ENCODE measurements at regions not wholly inside any gene's neighbourhood (a gene's known extent, or its start where the extent isn't known, plus 50 kb on each side); places are given as distances from the start of the nearest gene placed in this dataset.
A peak's percentile ranks its signal among the peaks of the same experiment; 100 is the strongest.

DNA sequence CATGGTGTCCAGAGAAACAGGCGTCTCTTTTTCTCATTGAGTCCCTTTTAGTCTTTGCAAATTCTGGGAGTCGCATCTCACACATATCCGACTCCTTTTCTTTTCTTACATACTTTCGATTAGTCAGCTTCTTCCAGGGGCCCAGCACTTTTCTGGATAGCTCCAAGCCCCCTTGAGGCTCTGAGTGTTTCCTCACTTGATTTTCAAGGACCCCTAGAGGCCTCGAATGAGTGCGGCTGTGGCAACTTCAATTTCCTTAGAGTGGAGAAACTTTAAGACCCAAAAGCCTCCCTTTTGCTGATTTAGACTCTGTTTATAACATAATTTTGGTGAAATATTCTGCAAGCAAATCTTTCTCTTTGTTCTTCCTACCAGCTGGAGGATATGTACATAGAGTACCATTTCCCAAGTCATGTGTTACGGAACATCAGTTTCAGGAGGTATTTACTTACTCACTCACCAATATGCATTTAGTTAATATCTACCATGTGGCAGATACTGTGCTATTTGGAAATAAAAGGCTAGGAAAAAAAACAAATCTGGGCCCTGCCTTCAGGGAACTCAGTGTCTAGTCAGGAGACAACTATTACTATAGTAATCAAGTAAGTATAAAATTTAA is 555.2 kb downstream of the REEP3 start:
- Mint-ChIP-seq H3K36me3 (no peaks in the 10 kb centered on the region), H3K4me3 (no peak overlapping the region), H3K4me1 (no peaks in the 10 kb centered on the region), H3K9me3 (peaks cover 0 to 7% (median 0%) of the 10 kb centered on the region in 6 donors), H3K27me3 (ENCODE audit: low read depth in 3 of 3) (peaks cover 0 to 4% (median 1%) of the 10 kb centered on the region in 3 donors), H3K27ac (no peak overlapping the region)
- no peak for DNase-seq

DNA sequence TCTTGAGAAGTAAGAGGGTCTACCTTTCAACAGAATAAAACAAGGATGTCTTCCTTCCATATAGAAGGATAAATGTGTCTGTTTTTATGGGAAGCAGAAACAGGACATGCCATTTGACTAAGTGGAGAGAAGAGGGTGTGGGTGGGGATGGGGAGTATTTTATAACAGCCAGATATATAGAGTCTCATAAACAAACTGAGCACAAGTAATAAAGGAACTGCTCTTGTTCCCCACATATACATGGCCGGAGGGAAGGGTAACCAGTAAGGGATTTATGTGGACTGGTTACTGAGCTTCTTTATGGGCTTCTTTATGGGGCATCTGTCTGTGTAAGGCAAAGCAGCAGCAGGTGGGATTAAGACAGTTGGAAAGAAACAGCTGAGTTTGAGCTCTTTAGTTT is 558.1 kb downstream of the REEP3 start:
- Mint-ChIP-seq H3K27me3 (ENCODE audit: low read depth in 3 of 3) (peaks cover 0 to 4% (median 0%) of the 10 kb centered on the region in 3 donors), H3K27ac (no peak overlapping the region), H3K36me3 (no peaks in the 10 kb centered on the region), H3K4me1 (no peaks in the 10 kb centered on the region), H3K9me3 (peaks cover 0 to 2% (median 0%) of the 10 kb centered on the region in 6 donors), H3K4me3 (no peak overlapping the region)
- no peak for DNase-seq

DNA sequence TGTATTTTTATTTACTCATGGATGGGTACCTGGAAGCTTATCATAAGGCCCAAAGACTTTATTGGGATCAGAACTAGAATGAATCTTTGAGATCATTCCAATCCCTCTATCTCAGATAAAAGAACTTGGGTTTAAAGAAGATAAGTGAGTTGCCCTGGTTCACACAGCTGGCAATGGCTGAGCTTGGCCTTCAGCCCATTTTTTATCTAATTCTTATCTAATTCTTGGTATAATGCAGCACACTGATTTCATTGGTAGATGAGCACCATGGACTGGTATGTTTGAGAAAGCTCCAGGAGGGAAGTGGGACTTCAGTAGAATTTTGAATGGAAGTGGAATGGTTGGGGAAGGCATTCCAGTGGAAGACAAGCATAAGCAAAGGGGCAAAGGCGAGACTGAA is 558.9 kb downstream of the REEP3 start:
- H3K4me1 Mint-ChIP-seq = no peaks in the 10 kb centered on the region

DNA sequence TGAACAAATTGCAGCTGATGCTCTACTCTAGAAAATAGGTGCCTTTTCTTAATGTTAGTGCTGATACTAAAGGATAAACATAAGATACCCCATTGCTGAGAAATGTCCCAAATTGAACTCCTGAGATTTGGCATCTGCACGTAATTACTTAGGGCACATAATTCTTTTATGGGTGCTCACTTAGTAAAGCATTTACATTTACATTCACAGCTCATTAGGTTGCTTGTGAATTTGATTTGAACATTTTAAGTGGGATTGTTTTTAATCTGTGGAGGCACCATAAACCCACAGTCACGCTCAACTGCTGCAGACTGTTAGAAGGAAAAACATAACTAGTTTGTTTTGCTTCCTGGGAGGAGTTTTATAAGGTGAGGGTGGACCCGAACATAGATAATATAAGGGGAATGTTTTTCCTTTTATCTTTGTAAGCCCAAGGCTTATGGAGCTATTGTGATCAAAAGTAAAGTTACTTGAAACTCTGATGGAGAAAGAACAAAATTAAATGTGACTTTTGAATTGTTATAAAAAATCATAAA is 560.8 kb downstream of the REEP3 start:
- no peak overlapping the region for H3K27ac Mint-ChIP-seq
- DNase-seq = no peak
- H3K4me3 Mint-ChIP-seq = no peak overlapping the region
- H3K27me3 Mint-ChIP-seq (ENCODE audit: low read depth in 3 of 3) = peaks cover 0 to 4% (median 0%) of the 10 kb centered on the region in 3 donors
- peaks cover 0 to 2% (median 0%) of the 10 kb centered on the region in 6 donors for H3K9me3 Mint-ChIP-seq
- H3K4me1 Mint-ChIP-seq = no peaks in the 10 kb centered on the region
- H3K36me3 Mint-ChIP-seq = no peaks in the 10 kb centered on the region

More for the DNA sequence above, 558.9 kb downstream of the REEP3 start:
- no peak for DNase-seq
- Mint-ChIP-seq H3K9me3 (peaks cover 0 to 2% (median 0%) of the 10 kb centered on the region in 6 donors), H3K4me3 (no peak overlapping the region), H3K36me3 (no peaks in the 10 kb centered on the region), H3K27me3 (ENCODE audit: low read depth in 3 of 3) (peaks cover 0 to 4% (median 0%) of the 10 kb centered on the region in 3 donors), H3K27ac (peak overlapping the region in 1 of 6 donors; percentile 37)

DNA sequence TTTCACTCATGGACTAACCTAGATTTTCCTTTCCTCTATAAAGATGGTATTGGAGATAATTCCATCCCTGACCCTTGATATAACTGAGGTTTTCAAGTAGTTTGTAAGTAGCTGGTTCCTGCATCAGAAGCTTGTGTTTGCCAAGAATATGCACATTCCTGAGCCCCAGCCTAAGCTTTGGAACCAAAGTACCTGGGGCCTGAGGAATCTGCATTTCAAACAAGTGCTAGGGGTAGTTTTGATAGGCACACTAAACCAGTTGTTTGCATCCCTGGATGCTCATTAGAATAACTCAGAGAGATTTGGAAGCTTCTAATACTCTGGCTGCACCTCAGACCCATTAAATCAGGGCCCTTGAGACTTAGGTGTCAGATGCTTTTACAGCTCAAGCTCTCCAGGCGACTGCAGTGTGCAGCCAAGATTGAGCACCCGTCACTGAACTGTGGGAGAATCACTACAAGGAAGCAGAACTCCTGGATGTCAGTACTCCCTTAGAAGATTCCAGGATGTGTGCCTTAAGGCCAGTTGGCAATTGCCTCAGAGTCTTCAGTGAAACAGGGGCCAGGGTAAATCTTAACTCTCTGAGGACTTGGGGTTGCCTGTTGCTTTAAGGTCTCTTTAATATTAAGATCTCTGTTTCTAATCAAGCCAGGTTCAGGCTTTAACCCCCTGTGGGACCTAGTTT is 565.0 kb downstream of the REEP3 start:
- peaks cover 0 to 3% (median 0%) of the 10 kb centered on the region in 6 donors for H3K9me3 Mint-ChIP-seq
- no peaks in the 10 kb centered on the region for H3K4me1 Mint-ChIP-seq
- no peak overlapping the region for H3K4me3 Mint-ChIP-seq
- no peak for DNase-seq
- H3K27me3 Mint-ChIP-seq (ENCODE audit: low read depth in 3 of 3) = no peaks in the 10 kb centered on the region
- H3K27ac Mint-ChIP-seq = no peak overlapping the region
- no peaks in the 10 kb centered on the region for H3K36me3 Mint-ChIP-seq

DNA sequence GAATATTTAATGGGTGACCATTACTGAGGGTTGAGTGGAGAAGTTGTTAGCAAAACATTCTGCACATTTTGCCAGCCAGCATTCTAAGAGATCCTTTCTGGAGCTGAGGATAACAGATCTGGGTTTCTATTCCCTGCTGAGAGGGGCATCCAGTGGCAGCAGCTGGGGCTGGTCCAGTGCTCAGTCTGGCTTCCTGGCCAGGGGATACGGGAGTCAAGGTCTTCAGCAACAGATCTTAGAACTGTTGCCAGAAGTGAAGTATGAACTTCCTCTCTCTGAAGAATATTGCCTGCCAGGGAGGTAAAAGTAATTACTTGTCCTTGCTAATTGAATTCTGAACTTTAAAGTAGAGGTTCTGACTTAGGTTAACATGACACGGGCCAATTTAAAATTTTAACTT is 568.4 kb downstream of the REEP3 start:
- H3K36me3 Mint-ChIP-seq = no peaks in the 10 kb centered on the region
- no peak for DNase-seq

DNA sequence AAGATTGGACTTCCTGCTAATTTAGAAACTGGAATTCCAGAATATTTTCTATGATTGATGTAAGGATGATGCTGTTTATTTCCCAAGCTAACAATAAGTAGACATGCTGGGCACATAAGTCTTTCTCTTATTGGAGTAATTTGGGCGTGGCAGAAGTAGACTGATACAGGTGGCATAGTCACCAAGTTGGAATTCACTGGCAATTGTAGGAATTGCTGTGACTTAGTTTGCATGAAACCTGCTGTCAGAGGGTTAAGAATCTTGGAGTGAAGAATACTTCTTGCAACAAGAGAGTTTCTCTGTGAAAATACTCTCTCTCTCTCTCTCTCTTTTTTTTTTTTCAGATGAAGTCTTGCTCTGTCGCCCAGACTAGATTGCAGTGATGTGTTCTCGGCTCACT is 569.7 kb downstream of the REEP3 start:
- H3K4me1 Mint-ChIP-seq = no peaks in the 10 kb centered on the region
- H3K36me3 Mint-ChIP-seq = no peaks in the 10 kb centered on the region
- no peak overlapping the region for H3K27ac Mint-ChIP-seq

More for the DNA sequence above, 568.4 kb downstream of the REEP3 start:
- Mint-ChIP-seq H3K4me1 (no peaks in the 10 kb centered on the region), H3K9me3 (peaks cover 0 to 2% (median 0%) of the 10 kb centered on the region in 6 donors), H3K27me3 (ENCODE audit: low read depth in 3 of 3) (no peaks in the 10 kb centered on the region), H3K4me3 (no peak overlapping the region), H3K27ac (no peak overlapping the region)

DNA sequence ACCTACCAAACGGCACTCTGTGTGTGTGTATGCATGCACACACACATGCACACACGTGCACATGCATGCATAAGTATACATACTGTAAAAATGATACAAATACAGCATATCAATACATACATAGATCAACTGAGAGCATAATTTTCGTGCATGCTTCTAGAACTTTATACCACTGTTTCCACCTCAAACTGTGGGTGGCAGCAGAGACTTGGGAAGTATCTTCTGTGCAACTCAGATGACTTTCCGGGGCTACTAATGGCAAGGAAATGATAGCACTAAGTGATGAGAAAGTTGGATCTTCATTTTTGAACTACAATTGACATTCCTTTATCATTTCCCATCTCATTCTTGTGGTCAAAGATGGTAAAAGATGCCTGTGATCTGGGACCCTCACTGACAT is 570.7 kb downstream of the REEP3 start:
- H3K36me3 Mint-ChIP-seq = no peaks in the 10 kb centered on the region
- H3K27ac Mint-ChIP-seq = no peak overlapping the region
- peaks cover 0 to 4% (median 0%) of the 10 kb centered on the region in 6 donors for H3K9me3 Mint-ChIP-seq
- no peaks in the 10 kb centered on the region for H3K4me1 Mint-ChIP-seq
- no peak overlapping the region for H3K4me3 Mint-ChIP-seq
- no peak for DNase-seq
- no peaks in the 10 kb centered on the region for H3K27me3 Mint-ChIP-seq (ENCODE audit: low read depth in 3 of 3)

More for the DNA sequence above, 569.7 kb downstream of the REEP3 start:
- DNase-seq = no peak
- H3K9me3 Mint-ChIP-seq = peaks cover 0 to 2% (median 0%) of the 10 kb centered on the region in 6 donors
- no peak overlapping the region for H3K4me3 Mint-ChIP-seq
- no peaks in the 10 kb centered on the region for H3K27me3 Mint-ChIP-seq (ENCODE audit: low read depth in 3 of 3)

DNA sequence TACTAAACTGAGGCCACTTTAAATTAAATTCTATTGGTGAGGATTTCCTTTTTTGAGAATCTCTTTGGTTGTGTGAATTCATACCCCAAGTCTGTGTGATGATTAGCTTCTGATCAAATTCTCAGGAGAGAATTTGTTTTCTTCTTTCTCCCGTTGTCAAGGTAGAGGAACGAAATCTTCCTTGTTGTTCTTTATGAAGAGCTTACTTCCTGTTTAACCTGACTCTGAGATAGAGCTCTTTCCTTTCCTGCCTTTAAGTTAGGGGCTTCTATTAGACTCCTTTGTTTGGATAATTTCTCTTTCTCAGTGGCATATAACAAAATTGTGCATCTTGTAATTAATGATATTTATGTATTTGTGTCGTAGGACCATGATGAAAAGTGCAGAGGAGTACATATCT is 572.1 kb downstream of the REEP3 start:
- no peak overlapping the region for H3K27ac Mint-ChIP-seq
- no peak for DNase-seq
- no peaks in the 10 kb centered on the region for H3K4me1 Mint-ChIP-seq
- H3K36me3 Mint-ChIP-seq = no peaks in the 10 kb centered on the region
- H3K27me3 Mint-ChIP-seq (ENCODE audit: low read depth in 3 of 3) = peaks cover 0 to 3% (median 0%) of the 10 kb centered on the region in 3 donors
- H3K4me3 Mint-ChIP-seq = no peak overlapping the region
- peaks cover 0 to 4% (median 0%) of the 10 kb centered on the region in 6 donors for H3K9me3 Mint-ChIP-seq

DNA sequence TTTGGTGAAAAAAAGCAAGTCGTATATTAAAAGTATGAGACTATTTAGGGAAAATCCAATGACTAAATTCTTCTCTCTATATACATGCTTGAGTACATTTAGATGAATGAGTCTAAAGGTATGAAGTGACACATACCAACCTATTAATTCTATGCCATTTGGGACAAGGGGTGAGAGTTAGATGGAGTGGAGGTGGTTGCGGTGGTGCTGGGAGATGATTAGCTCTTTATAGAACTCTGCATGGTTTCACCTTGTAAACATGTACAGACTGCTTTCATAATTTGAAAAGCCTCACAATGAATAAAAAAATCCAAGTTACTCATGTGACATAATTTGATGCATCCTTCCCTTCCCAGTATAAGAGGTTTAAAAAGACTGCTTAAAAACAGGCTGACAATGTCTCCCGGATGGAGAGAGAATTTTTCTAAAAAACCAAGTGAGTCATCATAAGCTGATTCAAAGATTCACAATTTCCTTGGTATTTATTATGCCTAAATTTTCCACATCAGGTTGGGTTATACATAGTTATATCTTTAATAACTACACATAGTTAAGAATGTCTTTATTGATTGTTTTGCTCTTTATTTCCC is 572.8 kb downstream of the REEP3 start:
- Mint-ChIP-seq H3K4me1 (no peaks in the 10 kb centered on the region), H3K36me3 (no peaks in the 10 kb centered on the region), H3K4me3 (no peak overlapping the region), H3K27ac (no peak overlapping the region), H3K27me3 (ENCODE audit: low read depth in 3 of 3) (peaks cover 0 to 3% (median 0%) of the 10 kb centered on the region in 3 donors), H3K9me3 (peaks cover 0 to 4% (median 0%) of the 10 kb centered on the region in 6 donors)
- DNase-seq = no peak

DNA sequence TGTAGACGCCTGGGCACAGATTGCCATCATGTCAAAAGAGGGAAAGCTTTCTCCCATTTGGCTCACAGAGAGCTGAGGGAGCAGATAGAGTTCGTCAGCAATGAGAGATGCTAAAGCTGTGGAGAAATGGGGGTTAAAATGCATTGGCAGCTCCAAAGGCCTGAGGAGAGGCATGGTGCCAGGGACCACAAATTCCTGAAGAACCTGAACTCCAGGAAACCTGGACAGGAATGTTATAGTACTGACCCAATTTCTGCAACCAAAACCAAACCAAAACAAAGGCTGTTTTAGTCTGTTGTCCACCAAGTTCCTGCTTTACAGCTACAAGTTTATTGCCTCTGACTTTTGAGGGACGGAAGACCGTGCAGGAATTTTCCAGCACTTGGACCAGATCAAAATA is 575.7 kb downstream of the REEP3 start:
- no peak for DNase-seq
- Mint-ChIP-seq H3K4me1 (no peaks in the 10 kb centered on the region), H3K36me3 (no peaks in the 10 kb centered on the region), H3K27ac (no peak overlapping the region), H3K4me3 (no peak overlapping the region), H3K9me3 (peaks cover 0 to 4% (median 0%) of the 10 kb centered on the region in 6 donors), H3K27me3 (ENCODE audit: low read depth in 3 of 3) (peaks cover 0 to 3% (median 0%) of the 10 kb centered on the region in 3 donors)

DNA sequence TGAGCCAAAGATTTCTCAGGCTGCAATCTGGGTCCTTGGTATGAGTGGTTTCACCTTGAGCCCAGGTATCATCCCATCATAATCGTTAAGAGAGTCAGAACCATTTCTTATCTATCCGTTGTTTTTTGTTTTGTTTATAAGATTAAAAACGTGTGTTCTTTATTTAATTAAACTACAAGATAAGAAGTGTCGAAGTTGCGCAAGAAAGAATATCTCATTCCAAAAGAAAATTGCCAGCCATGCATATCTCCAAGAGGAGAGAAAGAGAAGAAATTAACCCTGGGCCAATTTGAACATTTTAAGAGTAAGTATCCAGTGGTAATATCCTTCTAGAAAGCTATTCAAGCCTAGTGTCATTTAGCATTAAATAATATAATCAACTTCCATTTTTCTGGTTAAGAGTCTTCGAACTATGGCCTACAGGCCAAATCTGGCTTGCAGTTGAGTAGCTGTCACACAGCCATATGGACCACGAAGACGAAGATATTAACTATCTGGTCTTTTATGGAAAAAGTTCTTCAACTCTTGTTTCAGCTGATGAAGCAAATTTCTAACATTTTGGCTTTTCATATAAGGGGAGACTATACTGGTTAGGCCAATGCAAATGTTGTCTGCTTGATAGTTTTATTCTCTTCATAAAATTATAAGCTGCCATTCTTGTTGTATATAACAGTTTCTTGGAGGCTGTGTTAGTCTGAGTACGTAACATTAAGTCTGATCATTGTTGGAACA is 576.4 kb downstream of the REEP3 start:
- no peak overlapping the region for H3K4me3 Mint-ChIP-seq
- H3K4me1 Mint-ChIP-seq = no peaks in the 10 kb centered on the region
- H3K27me3 Mint-ChIP-seq (ENCODE audit: low read depth in 3 of 3) = peaks cover 0 to 3% (median 0%) of the 10 kb centered on the region in 3 donors
- no peak for DNase-seq
- H3K27ac Mint-ChIP-seq = no peak overlapping the region
- peaks cover 0 to 4% (median 0%) of the 10 kb centered on the region in 6 donors for H3K9me3 Mint-ChIP-seq
- H3K36me3 Mint-ChIP-seq = no peaks in the 10 kb centered on the region

DNA sequence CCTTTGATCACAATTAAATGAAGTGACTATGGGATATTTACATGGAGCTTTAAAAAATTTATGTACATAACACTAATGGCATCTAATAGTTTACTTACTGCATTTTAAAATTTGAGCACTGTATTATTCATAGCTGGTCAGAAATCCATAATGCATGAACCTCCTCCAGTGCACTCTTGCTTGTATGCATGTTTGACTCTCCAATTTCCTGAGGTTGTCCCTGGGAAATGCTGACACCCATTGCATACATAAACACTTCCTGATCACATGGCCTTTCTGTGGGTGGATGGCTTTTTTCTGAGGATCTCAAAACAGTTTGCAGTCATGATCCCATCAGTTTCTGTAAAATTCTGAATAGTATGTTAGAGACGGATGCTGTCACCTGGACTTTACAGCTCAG is 577.8 kb downstream of the REEP3 start:
- no peaks in the 10 kb centered on the region for H3K36me3 Mint-ChIP-seq
- no peak overlapping the region for H3K27ac Mint-ChIP-seq
- no peak overlapping the region for H3K4me3 Mint-ChIP-seq
- H3K4me1 Mint-ChIP-seq = no peaks in the 10 kb centered on the region
- H3K27me3 Mint-ChIP-seq (ENCODE audit: low read depth in 3 of 3) = peaks cover 0 to 3% (median 0%) of the 10 kb centered on the region in 3 donors
- peaks cover 0 to 6% (median 0%) of the 10 kb centered on the region in 6 donors for H3K9me3 Mint-ChIP-seq
- DNase-seq = no peak

All from immature natural killer cell (primary cell).